PC-3 (cell line): ENCODE measurements at regions not wholly inside any gene's neighbourhood (a gene's known extent, or its start where the extent isn't known, plus 50 kb on each side); places are given as distances from the start of the nearest gene placed in this dataset.

ENCODE experiments used
- ATAC-seq: fragments of 200-7000 bp; cut with Tn5 transposase; 2 replicates; pipeline ENCODE4 v1.9.1; 2020; ENCODE audit warnings: mild to moderate bottlenecking, moderate library complexity
- BruUV-seq: library from RNA; stranded (reverse); fragments of 400-500 nt; replicated peaks from 2 replicates; lab custom pipeline; 2021; lab: Mats Ljungman, UMichigan
- CTCF ChIA-PET: fragments of 300-600 bp; sonication (Branson Sonifier 250); formaldehyde crosslinking; loops from one replicate; lab custom pipeline; 2022; ENCODE audit warnings: antibody characterized with exemption; lab: Charles Lee
- POLR2A ChIA-PET: fragments of 300-600 bp; sonication (Branson Sonifier 250); formaldehyde crosslinking; loops from one replicate; lab custom pipeline; 2022; ENCODE audit warnings: antibody characterized with exemption; ENCODE audit not compliant: unreplicated experiment; lab: Charles Lee
- DNase-seq: peaks from one replicate; pipeline ENCODE4 v3.0.0-alpha.2; 2015
- H2AFZ ChIP-seq: fragments of 300-600 bp; sonication (generic); 2 replicates; pipeline ENCODE4 v1.6.0; 2016; ENCODE audit warnings: antibody characterized with exemption, low read length
- H3F3A ChIP-seq: fragments of 300-600 bp; sonication (generic); one replicate; pipeline ENCODE4 v1.6.0; 2017; ENCODE audit warnings: antibody characterized with exemption, low read length, control low read depth, mild to moderate bottlenecking; ENCODE audit not compliant: unreplicated experiment
- H3K27ac ChIP-seq: fragments of 300-600 bp; sonication (generic); 2 replicates; pipeline ENCODE4 v1.5.1; 2016; ENCODE audit warnings: mild to moderate bottlenecking, low read length
- H3K27me3 ChIP-seq: fragments of 300-600 bp; sonication (generic); 2 replicates; pipeline ENCODE4 v1.6.1; 2016; ENCODE audit warnings: low read length, mixed read lengths
- H3K36me3 ChIP-seq: fragments of 300-600 bp; sonication (generic); 2 replicates; pipeline ENCODE4 v1.6.1; 2016; ENCODE audit warnings: low read depth, mixed run types, low read length, mixed read lengths
- H3K4me1 ChIP-seq: fragments of 300-600 bp; sonication (generic); 2 replicates; pipeline ENCODE4 v1.5.1; 2016; ENCODE audit warnings: low read length; ENCODE audit not compliant: insufficient read depth
- H3K4me2 ChIP-seq: fragments of 300-600 bp; sonication (generic); 2 replicates; pipeline ENCODE4 v1.6.0; 2016; ENCODE audit warnings: low read length
- H3K4me3 ChIP-seq: fragments of 300-600 bp; sonication (generic); 2 replicates; pipeline ENCODE4 v1.5.1; 2016; ENCODE audit warnings: mild to moderate bottlenecking, low read length, mixed read lengths
- H3K79me2 ChIP-seq: fragments of 300-600 bp; sonication (generic); 2 replicates; pipeline ENCODE4 v1.6.1; 2017; ENCODE audit warnings: low read length, mixed read lengths
- H3K9ac ChIP-seq: fragments of 300-600 bp; sonication (generic); 2 replicates; pipeline ENCODE4 v1.6.0; 2016; ENCODE audit warnings: mild to moderate bottlenecking, low read length
- H3K9me2 ChIP-seq: fragments of 300-600 bp; sonication (generic); replicated peaks from 2 replicates; pipeline ENCODE4 v1.6.1; 2016; ENCODE audit warnings: mixed run types, low read length, mixed read lengths
- H3K9me3 ChIP-seq: fragments of 300-600 bp; sonication (generic); 2 replicates; pipeline ENCODE4 v1.6.1; 2016; ENCODE audit warnings: low read length, mixed read lengths
- H4K20me1 ChIP-seq: fragments of 300-600 bp; sonication (generic); 2 replicates; pipeline ENCODE4 v1.6.1; 2016; ENCODE audit warnings: low read length, mixed read lengths
- EZH2 ChIP-seq: fragments of 300-600 bp; sonication (generic); IDR thresholded peaks from one replicate; pipeline ENCODE4 v1.6.1; 2017; ENCODE audit warnings: antibody characterized with exemption, mild to moderate bottlenecking, low read length; ENCODE audit not compliant: unreplicated experiment
- EZH2phosphoT487 ChIP-seq: fragments of 300-600 bp; sonication (generic); IDR thresholded peaks from 2 replicates; pipeline ENCODE4 v1.6.1; 2018; ENCODE audit warnings: mild to moderate bottlenecking, antibody characterized with exemption, low read length, borderline replicate concordance
- intact Hi-C: fragments of 100-400 bp; cut with micrococcal nuclease; formaldehyde crosslinking; loops from 2 replicates; pipeline ENCODE4 v1.9.0; 2023
- TF ChIP-seq, protein P1 (sequence below): fragments of 300-600 bp; sonication (generic); conservative IDR thresholded peaks from 2 replicates; pipeline ENCODE4 v1.5.1; 2017; ENCODE audit warnings: antibody characterized with exemption, low read depth, mild to moderate bottlenecking, low read length

DNA sequence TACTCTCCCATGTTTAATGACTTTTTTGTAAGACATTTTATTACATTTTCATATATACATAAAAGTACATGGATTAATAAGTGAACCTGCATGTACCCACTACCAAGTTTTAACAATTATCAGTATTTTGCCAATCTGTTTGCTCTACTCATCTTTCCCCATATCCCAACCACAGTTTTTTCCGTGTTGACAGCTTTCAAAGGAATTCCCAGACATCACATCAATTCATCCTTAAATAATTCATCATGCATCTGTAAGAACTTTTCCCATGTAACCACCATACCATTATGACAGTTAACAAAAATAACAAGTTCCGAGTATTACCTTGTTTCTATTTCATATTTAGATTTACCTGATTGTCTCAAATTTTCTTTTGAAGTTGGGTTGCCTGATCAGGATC lies 436.7 kb downstream of the PDCD6IP start:
- H3K9ac ChIP-seq, result no peak overlapping the region
- no peak overlapping the region for H3K27ac ChIP-seq
- no peaks in the 10 kb centered on the region for H4K20me1 ChIP-seq
- no peaks in the 10 kb centered on the region for H3K4me1 ChIP-seq
- ChIA-PET CTCF (no interaction called here), POLR2A (no interaction called here)
- H3K4me2 ChIP-seq, result no peak overlapping the region
- no peaks in the 10 kb centered on the region for H3F3A ChIP-seq
- DNase-seq, result no peak
- H3K36me3 ChIP-seq, result no peaks in the 10 kb centered on the region
- no peaks in the 10 kb centered on the region for H3K9me2 ChIP-seq
- peaks cover 6% of the 10 kb centered on the region; the same call in 1 of the 2 replicates for H3K27me3 ChIP-seq
- H3K4me3 ChIP-seq, result no peak overlapping the region
- ATAC-seq, result no peak
- no peaks in the 10 kb centered on the region for H3K9me3 ChIP-seq
- H3K79me2 ChIP-seq, result no peaks in the 10 kb centered on the region
- TF ChIP-seq, protein P1, sequence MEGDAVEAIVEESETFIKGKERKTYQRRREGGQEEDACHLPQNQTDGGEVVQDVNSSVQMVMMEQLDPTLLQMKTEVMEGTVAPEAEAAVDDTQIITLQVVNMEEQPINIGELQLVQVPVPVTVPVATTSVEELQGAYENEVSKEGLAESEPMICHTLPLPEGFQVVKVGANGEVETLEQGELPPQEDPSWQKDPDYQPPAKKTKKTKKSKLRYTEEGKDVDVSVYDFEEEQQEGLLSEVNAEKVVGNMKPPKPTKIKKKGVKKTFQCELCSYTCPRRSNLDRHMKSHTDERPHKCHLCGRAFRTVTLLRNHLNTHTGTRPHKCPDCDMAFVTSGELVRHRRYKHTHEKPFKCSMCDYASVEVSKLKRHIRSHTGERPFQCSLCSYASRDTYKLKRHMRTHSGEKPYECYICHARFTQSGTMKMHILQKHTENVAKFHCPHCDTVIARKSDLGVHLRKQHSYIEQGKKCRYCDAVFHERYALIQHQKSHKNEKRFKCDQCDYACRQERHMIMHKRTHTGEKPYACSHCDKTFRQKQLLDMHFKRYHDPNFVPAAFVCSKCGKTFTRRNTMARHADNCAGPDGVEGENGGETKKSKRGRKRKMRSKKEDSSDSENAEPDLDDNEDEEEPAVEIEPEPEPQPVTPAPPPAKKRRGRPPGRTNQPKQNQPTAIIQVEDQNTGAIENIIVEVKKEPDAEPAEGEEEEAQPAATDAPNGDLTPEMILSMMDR, result no peak
- TF ChIP-seq EZH2, result no peak
- no peak for TF ChIP-seq EZH2phosphoT487
- no TSS peak for BruUV-seq
- no peak overlapping the region for H2AFZ ChIP-seq
- intact Hi-C loops, result no loop called here

DNA sequence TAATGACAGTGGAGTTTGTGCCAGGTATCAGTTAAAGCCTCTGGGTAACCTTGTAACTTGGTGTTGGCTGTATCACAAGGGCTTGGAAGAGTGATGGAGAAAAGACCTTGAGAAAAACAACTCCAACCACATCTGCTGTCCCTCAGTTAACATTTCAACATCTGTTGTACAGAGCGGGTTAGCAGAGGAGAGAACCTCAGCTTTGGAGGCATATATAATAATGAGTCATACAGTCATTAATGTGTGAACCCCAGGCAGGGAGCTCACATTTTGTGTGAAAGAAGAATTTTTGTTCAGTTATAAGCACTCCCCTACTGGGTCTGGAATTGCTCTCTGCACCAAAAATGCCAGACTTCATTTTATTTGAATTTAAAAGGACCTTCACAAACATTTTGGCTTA lies 439.5 kb downstream of the PDCD6IP start:
- Histone ChIP-seq H3K9ac (no peak overlapping the region), H3K27ac (no peak overlapping the region), H3K27me3 (peaks cover 3% of the 10 kb centered on the region; the same call in 1 of the 2 replicates), H2AFZ (no peak overlapping the region), H3K9me3 (no peaks in the 10 kb centered on the region), H3K4me1 (no peaks in the 10 kb centered on the region), H3K9me2 (no peaks in the 10 kb centered on the region), H3F3A (no peaks in the 10 kb centered on the region), H3K36me3 (no peaks in the 10 kb centered on the region), H3K4me2 (no peak overlapping the region), H3K79me2 (no peaks in the 10 kb centered on the region), H3K4me3 (no peak overlapping the region), H4K20me1 (no peaks in the 10 kb centered on the region)
- POLR2A ChIA-PET, result no interaction called here
- CTCF ChIA-PET, result no interaction called here
- DNase-seq, result no peak
- no TSS peak for BruUV-seq
- intact Hi-C loops, result no loop called here
- TF ChIP-seq EZH2, result no peak
- no peak for ATAC-seq

DNA sequence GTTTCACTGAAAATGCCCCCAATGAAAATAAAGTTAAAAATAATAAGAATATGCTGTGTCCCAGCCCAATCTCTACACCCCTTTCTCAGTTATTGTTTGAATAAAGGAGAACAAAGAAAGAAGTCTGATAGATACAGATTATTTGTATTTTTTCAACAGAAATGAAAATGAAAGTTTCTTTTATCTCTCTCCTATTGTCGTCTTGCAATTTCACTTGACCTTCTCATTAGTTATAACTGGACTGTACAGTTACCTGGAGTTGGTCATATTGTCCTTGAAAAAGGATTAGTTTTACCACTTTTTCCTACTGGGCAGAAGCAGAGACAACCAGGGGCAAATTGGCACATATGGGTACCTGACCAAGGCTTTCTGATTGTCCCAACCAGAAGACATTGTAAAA lies 440.0 kb downstream of the PDCD6IP start:
- Histone ChIP-seq H3K79me2 (no peaks in the 10 kb centered on the region), H3K36me3 (no peaks in the 10 kb centered on the region), H3K4me3 (no peak overlapping the region), H3K9me3 (no peaks in the 10 kb centered on the region), H3F3A (no peaks in the 10 kb centered on the region), H2AFZ (no peak overlapping the region), H3K27ac (no peak overlapping the region), H3K9me2 (no peaks in the 10 kb centered on the region), H4K20me1 (no peaks in the 10 kb centered on the region), H3K4me1 (no peaks in the 10 kb centered on the region), H3K4me2 (no peak overlapping the region), H3K9ac (no peak overlapping the region), H3K27me3 (peaks cover 3% of the 10 kb centered on the region; the same call in 1 of the 2 replicates)
- TF ChIP-seq EZH2phosphoT487, result no peak
- BruUV-seq, result no TSS peak
- intact Hi-C loops, result no loop called here
- DNase-seq, result no peak
- ChIA-PET POLR2A (no interaction called here), CTCF (no interaction called here)
- ATAC-seq, result no peak

DNA sequence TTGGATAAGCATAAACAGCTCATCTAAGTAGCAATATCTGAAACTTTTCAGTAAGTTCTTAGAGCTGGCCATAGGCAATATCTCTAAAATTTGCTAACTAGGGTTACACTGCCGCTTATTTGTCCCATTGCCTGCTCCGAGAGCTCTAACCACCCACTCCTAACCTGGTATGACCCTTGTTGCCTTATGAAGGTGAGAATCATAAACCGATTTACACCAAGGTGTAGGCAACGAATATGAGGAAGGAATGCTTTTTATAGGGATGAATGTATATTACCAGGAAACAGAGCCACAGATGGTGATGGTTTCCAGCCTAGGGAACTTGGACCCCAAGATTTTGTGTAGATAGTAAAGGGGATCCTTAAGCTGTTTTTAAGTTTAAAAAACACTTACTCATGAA lies 440.9 kb downstream of the PDCD6IP start:
- Histone ChIP-seq H3K36me3 (no peaks in the 10 kb centered on the region), H3K79me2 (no peaks in the 10 kb centered on the region), H3K9ac (no peak overlapping the region), H3K4me2 (no peak overlapping the region), H3K9me2 (no peaks in the 10 kb centered on the region), H3K4me1 (no peaks in the 10 kb centered on the region), H3K27me3 (peaks cover 3% of the 10 kb centered on the region; the same call in 1 of the 2 replicates), H2AFZ (no peak overlapping the region), H3K9me3 (no peaks in the 10 kb centered on the region), H4K20me1 (no peaks in the 10 kb centered on the region), H3K4me3 (no peak overlapping the region), H3F3A (no peaks in the 10 kb centered on the region), H3K27ac (no peak overlapping the region)
- intact Hi-C loops, result no loop called here
- CTCF ChIA-PET, result no interaction called here
- no TSS peak for BruUV-seq
- ATAC-seq (no peak), DNase-seq (no peak)
- no peak for TF ChIP-seq EZH2phosphoT487
- POLR2A ChIA-PET, result no interaction called here
